GM21825 (cell line): ENCODE measurements at regions not wholly inside any gene's neighbourhood (a gene's known extent, or its start where the extent isn't known, plus 50 kb on each side); places are given as distances from the start of the nearest gene placed in this dataset.
"Not testable (repeated sequence)": the region's sequence is repeated elsewhere in the genome, so short reads cannot be mapped to it uniquely, and the experiment has no call there.

Experiments used
- ATAC-seq: cut with Tn5 transposase; IDR thresholded peaks from one replicate; pipeline ENCODE4 v1.9.1; 2021; ENCODE audit warnings: mild to moderate bottlenecking, moderate library complexity; ENCODE audit not compliant: unreplicated experiment

DNA sequence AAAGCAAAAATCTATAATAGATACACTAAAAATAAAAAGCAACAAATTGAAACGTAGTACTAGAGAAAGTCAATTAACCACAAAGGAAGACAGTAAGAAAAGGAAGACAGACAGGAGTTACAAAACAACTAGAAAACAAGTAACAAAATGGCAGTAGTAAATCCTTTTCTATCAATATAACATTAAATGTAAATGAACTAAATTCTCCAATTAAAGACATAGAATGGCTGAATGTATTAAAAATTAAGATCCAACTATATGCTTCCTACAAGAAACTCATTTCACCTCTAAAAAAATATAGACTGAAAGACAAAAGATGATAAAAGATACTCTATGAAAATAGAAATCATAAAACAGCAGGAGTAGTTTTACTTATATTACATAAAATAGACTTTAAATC, 79.1 kb downstream of the CTH start:
- no peak for ATAC-seq

DNA sequence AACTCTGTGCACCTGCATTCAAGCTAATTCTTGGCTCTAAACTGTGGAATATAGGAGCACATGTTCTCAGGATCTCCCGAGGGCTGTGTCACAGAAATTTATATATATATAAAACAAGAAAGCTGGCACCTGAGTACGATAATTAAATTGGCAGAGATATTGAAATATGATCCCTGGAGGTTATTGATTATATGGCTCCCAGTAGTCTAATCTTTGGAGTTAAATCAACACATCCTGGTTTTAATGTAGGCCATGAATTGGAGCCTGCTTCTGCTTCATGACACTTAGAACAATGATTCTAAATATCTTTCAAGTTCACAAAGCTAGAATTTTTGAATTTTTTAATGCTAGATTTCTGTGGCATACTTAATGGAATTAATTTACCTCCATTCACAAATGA, 84.3 kb downstream of the CTH start:
- ATAC-seq = no peak

DNA sequence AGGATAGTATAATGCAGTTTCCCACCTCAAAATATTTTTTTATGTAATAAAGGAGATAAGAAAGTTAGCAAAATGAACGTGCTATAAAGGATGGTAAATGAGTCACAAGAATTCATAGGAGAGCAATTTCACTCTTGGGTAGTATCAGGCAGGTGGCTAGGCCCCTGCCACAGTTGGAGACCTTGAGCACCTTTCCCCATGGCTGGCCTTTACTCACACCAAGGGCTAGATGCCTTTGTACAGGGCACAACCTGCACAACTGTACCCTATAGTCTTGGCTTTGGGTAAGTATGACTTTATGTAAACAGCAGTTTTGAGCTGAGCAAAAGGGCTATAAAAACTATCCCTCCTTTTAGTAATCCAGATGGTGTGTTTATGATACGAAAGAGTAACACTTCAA, 85.1 kb downstream of the CTH start:
- no peak for ATAC-seq

DNA sequence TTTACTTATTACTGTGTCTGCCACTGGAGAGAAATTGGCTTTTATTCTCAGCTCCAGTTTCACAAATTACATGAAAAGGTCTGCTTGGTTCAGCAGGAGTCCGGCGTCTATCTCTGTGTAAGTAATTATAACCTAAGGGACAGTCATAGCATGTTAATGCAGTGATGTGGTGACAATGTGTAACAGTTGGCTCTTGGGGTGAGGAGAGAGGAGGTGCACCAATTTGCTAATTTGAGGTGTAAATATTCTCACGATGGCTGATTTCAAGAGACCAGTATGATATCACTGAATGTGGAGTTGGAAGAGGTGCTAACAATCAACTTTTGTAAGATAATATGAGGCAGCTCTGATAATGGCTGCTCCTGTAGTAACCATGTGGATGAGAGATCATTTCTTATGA, 86.1 kb downstream of the CTH start:
- no peak for ATAC-seq

DNA sequence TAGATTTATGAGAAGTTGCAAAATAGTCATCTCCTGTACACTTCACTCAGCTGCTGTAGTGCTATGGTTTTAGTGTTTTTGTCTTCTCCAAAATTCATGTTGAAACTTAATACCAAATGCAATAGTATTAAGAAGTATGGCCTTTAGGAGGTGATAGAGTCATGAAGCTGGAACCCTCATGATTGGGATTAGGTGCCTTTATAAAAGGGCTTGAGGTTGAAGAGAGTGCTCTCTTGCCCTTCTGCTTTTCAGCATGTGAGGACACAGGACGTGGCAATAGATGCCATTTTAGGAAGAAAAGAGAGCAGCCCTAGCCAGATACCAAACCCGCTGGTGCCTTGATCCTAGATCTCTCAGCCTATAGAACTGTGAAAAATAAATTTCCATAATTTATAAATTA, 87.6 kb downstream of the CTH start:
- ATAC-seq = no peak

DNA sequence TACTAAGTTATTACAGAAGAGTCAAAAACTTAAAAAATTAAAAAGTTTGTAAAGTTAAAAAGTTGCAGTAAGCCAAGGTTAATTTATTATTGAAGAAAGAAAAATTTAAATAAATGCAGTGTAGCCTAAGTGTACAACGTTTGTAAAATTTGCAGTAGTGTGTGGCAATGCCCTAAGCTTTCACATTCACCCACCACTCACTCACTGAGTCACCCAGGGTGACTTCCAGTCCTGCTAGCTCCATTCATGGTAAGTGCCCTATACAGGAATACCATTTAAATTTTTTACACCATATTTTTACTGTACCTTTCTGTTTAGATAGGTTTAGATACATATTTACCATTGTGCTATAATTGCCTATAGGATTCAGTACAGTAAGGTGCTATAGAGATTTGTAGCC, 88.6 kb downstream of the CTH start:
- ATAC-seq = no peak

DNA sequence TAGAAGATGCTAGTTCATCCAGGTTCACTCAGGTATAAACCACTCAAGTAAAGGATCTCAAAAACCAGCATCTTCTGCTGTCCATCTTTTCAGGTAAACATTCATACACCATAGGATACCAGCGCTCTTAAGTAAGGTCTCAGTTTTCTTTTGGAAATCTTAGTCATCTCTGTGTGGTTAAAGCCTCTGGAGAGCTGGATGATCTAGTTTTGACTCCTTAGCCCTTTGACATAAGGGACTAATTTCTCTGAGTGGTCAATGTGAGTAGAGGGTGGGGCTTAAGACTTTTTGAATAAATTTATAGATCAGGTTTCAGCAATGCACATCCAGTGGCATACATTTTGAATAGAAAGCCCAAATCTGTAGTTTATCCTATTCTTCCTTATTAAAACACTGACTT, 92.3 kb downstream of the CTH start:
- no peak for ATAC-seq

DNA sequence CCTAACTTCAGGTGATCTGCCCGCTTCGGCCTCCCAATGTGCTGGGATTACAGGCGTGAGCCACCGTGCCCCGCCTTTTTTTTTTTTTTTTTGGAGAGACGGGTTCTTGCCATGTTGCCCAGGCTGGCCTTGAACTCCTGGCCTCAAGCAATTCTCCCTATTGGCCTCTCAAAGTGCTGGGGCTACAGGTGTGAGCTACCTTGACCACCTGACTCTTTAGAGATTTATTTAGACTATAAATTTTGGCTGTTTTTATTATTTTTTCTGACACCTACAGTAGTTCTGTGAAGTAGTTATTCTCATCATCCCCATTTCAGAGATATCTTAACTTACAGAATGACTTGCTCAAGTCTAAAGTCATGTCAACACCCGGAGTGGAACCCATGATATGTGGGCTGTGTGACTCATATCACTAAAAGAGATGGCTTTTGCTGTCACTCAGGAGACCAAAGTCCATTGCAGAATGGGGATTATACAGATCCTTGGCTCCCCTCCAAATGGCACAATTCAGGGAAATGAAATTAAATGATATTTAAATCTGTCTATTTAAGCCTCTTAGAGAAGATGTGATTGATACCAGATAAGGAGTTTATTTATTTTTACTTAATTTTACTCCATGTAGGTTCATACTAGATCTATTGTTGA, 93.2 kb downstream of the CTH start:
- ATAC-seq = peak; percentile 85

DNA sequence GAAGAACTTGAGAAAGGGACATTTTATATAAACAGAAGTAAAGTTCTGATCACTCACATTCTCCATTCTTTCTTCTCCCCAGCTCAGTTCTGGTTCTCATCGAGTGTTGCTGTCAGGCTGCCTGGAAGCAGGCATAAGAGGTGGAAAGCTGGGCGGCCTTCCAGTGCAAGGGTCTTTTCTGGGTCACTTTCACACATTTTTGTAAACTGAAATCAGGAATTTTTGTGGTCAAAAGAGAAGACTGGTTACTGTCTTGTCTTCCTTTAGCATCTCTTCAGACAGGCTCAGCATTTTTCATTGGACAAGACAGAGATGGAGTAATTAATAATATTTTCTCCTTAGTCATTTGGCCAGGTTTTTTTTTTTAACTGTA, 93.7 kb downstream of the CTH start:
- no peak for ATAC-seq

DNA sequence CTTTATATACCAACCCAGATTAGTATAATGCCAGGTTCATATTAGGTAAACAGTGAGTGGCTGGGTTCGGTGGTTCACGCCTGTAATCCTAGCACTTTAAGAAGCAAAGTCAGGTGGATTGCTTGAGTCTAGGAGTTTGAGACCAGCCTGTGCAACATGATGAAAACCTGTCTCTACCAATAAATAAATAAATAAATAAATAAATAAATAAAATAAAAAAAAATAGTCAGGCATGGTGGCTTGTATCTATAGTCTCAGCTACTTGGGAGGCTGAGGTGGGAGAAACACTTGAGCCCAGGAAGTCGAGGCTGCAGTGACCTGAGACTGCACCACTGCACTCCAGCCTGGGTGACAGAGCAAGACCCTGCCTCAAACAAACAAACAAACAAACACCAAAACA, 96.9 kb downstream of the CTH start:
- not testable (repeated sequence) for ATAC-seq

DNA sequence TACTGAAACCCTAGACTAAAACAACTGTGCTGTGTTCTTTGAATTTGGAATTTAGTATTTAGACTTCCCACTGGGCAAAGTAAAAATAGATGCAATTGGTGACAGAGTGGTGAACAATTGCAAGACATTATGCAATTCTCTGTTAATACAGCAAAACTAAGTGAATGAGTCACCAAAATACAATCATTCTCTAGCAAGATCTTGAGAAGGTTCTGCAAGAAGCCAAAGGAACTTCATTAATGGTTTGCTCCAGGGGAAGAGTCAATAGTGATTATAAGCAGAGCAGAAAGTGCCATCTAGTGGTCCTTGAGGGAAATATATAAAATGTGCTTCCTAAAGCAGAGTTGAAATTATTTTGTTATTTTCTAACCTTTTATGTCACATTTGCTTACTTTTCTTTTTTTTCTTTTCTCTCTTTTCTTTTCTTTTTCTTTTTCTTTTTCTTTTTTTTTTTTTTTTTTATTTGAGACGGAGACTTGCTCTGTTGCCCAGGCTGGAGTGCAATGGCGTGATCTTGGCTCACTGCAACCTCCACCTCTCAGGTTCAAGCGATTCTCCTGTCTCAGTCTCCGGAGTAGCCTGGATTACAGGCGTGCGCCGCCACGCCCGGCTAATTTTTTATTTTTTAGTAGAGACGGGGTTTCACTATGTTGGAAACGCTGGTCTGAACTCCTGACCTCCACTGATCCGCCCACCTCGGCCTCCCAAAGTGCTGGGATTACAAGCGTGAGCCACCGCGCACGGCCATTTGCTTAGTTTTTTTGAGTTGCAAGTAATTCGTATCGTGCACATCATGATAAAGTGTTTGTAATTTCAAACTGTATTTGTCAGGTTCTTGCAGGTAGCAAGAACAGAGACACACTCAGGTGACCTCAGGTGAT, 99.2 kb downstream of the CTH start:
- peak; percentile 87 for ATAC-seq

DNA sequence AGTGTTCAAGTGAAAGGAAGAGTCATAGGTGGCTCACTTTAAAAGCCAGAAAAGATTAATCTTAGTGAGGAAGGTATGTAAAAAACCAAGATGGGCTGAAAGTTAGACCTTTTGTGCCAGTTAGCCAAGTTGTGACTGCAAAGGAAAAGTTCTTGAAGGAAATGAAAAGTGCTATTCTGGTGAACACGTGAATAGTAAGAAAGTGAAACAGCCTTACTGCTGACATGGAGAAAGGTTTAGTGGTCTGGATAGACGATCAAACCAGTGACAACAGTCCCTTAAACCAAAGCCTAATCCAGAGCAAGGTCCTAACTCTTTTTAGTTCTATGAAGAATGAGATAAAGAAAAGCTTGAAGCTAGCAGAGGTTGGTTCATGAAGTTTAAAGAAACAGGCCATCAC, 106.4 kb downstream of the CTH start:
- ATAC-seq = no peak

DNA sequence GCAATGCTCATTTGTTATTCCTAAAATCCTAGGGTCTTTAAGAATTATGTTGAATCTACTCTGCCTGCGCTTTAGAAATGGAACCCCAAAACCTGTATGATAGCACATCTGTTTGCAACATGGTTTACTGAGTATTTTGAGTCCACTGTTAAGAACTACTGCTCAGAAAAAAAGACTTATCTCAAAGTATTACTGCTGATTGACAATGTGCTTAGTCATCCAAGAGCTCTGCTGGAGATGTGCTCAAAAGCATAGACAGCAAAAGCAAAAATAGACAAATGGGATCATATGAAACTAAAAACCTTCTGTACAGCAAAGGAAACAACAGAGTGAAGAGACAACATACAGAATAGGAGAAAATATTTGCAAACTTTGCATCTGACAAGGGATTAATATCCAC, 107.0 kb downstream of the CTH start:
- no peak for ATAC-seq

DNA sequence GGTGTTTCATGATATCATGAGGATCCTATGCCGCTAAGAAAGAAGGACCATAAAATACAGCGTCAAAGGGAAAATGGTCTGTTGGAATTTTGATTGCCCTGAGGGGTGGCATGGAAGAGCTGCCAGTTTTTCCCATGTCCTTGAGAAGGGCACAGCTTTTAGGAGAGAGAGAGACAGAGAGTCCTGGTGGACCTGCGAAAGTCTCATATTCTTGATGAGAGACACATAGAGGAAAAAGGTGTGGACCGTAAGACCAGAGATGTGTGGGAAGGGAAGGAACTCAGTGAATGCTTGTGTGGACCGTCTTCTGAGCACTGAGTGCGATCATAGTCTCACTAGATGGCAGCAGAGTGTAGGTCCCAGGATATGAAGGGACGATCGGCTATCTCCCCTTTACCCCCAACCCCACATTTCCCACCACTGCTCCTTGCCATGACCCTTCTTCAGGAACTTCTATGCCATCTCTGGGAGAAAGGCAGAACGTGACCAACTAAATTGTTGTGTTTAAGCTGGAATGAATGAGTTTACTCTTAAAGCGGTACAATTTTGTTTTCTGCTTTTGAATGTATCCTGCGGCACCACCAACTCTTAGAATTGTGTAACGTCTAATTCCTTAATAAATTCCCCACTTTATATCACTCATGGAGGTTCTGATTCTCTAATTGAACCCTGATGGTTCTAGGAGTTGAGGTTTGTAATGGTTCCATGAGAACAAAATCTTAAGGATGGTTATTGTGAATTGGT, 117.7 kb downstream of the CTH start:
- ATAC-seq = no peak

DNA sequence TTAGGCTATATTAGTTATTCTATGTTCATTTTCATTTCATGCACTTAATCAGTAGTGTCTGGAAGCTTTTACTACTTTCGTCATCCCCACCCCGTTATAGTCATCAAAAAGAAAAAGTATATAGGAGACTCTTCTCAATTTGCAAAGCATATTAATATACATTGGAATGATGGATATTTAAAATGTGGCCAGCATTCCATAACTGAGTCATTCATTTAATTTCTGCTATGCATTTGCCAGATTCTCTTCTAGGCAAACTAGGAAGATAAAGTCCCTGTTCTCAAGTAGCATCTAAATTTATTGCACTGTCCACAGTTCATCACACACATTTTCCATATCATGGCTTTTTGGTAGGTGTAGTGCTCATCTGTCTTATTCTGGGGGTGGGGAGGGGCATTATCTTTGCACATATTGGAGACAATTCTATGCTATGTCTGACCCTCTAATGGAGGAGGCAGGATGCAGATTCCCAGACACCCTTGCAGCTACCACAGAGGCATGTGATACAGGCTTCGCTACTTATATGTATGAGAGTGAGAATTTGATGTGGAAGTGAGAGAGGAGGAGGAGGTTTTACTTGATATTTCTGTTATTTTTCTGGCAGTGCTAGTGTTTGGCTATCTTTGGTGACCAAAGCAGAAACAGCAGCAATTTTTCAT, 125.8 kb downstream of the CTH start:
- ATAC-seq = no peak

DNA sequence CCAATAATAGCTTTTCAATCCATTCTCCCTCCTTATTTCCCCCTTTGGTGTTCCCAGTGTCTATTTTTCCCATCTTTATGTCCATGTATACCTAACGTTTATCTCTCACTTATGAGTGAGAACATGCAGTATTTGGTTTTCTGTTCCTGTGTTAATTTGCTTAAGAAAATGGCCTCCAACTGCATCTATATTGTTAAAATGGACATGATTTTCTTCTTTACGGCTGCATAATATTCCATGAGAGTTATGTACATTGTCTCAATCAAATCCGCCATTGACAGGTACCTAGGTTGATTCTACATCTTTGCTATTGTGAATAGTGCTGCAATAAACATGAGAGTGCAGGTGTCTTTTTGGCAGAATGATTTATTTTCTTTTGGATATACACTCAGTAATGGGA, 126.7 kb downstream of the CTH start:
- ATAC-seq = no peak

DNA sequence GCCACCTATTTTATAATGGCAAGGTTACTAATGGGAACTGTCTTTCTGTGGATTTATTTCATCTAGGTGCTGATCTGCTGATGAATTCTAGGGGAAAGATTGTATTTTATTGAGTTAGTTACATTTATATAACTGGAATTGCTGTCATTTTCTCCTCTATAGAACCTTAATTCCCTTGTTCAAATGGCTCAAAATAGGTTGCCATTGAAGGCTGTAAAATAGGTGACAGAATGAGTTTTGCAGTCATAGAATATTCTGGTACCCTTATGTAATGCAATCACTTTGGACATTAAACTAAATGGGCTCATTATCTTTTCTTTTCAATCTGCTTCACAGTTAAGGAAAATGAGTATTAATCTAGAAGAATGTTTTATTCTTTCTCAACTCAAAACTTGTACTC, 131.0 kb downstream of the CTH start:
- ATAC-seq = no peak

DNA sequence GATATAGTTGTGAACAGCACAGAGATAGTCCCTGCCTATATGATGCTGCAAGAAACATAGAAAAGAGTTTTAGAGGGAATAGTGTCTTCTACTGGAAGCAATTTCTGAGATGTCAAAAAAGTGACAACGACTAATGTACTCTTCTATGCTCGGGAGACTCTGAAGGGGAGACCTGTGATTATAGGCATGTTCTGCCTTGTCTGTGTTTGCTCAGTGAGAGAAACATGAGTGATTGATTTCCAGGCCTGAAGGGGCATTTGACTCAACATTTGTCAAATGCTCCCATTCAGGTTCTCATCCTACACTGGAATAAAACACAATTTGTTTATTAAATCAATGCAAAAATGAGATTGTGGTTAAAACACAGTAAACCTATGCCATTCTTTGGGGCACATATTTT, 131.8 kb downstream of the CTH start:
- ATAC-seq = no peak

DNA sequence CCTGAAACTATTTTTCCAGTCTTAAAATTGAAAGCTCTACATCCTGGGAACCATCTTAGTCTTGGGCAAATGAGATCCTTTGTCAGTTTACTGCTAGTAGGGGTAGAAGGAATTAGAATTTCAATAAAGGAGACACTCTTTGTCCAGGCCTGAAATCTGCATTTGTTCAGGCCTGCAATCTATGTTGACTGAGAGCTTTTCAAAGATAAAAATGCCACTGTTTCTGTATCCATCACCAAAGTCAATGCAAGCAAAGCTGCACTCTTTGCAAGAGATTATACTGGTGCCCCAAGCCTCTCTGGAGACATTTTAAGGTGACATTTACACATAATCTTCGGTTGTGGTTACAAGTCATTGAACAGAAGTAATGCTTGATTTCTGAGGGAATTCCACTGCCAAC, 135.7 kb downstream of the CTH start:
- no peak for ATAC-seq

DNA sequence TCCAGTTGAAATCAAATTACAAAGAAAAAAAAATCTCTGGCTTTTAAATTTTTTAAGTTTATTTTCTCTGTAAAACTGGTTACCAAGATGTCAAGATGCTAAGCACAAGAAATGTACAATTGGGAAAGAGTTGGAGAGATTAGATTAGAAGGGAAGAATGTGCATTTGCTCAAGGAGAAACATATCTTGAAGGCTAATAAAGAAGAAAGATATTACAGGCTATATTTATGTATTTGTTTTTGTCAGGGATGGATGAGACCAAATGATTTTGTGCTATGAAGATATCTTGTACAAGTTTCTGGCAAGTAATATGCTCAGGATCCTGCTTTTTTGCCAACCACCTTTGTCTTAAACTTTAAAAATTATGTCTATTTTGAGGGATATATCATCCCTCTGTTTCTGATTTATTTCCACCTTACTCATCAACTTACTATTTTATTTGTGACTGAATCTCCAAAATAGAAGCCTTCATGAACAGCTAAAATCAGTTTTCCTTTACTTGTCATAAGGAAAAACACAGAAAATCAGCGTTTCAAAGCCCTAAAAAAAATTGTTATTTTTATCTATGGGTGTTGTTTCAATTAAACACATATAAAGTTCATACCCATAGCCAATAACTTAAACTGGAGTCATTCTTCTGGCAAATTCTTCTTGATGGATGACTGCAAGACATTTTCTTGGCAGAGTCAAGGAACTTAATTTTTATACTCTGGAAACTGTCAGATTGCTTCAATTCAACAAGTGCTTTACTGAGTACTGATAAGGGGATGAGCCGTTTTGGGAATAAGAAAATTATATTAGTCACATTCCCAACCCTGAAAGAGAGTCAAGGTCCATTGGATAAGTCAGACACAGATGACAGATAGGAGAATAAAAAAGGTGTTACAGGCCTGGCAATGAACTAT, 141.8 kb downstream of the CTH start:
- ATAC-seq = no peak
